ENCODE measurements at regions not wholly inside any gene's neighbourhood (a gene's known extent, or its start where the extent isn't known, plus 50 kb on each side); places are given as distances from the start of the nearest gene placed in this dataset.

- TF ChIP-seq POLR2A (IDR thresholded peaks at IDR 0.05; ENCODE audit: low read depth, low read length) (no peak), CTCF (IDR thresholded peaks at IDR 0.05 in 2 of 3, conservative IDR thresholded peaks at IDR 0.05 in 1 of 3; ENCODE audit: control insufficient read depth in 2 of 3, extremely low read depth in 1 of 3, insufficient read depth in 1 of 3, low read depth in 3 of 3, low read length in 3 of 3) (no peak), TCF12 (IDR thresholded peaks at IDR 0.05; ENCODE audit: low read depth, low read length) (no peak), GABPA (IDR thresholded peaks at IDR 0.05; ENCODE audit: low read depth) (no peak), MYC (IDR thresholded peaks at IDR 0.05; ENCODE audit: insufficient read depth, insufficient read length, insufficient replicate concordance, low read length, severe bottlenecking) (no peak), EP300 (IDR thresholded peaks at IDR 0.05; ENCODE audit: borderline replicate concordance in 1 of 2, control insufficient read depth in 1 of 2, low read depth in 2 of 2, low read length in 2 of 2) (no peak), SMARCA5 (IDR thresholded peaks at IDR 0.05) (no peak), POLR2AphosphoS5 (IDR thresholded peaks at IDR 0.05; ENCODE audit: low read length) (no peak), SUZ12 (IDR thresholded peaks at IDR 0.05; ENCODE audit: unreplicated experiment) (no peak)
Observed at GRCh38 chr7:18081617-18082016, 54.0 kb upstream of the PRPS1L1 start.
